ENCODE measurements at regions not wholly inside any gene's neighbourhood (a gene's known extent, or its start where the extent isn't known, plus 50 kb on each side); places are given as distances from the start of the nearest gene placed in this dataset.

- TF ChIP-seq, protein P1, sequence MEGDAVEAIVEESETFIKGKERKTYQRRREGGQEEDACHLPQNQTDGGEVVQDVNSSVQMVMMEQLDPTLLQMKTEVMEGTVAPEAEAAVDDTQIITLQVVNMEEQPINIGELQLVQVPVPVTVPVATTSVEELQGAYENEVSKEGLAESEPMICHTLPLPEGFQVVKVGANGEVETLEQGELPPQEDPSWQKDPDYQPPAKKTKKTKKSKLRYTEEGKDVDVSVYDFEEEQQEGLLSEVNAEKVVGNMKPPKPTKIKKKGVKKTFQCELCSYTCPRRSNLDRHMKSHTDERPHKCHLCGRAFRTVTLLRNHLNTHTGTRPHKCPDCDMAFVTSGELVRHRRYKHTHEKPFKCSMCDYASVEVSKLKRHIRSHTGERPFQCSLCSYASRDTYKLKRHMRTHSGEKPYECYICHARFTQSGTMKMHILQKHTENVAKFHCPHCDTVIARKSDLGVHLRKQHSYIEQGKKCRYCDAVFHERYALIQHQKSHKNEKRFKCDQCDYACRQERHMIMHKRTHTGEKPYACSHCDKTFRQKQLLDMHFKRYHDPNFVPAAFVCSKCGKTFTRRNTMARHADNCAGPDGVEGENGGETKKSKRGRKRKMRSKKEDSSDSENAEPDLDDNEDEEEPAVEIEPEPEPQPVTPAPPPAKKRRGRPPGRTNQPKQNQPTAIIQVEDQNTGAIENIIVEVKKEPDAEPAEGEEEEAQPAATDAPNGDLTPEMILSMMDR (IDR thresholded peaks at IDR 0.05; ENCODE audit: low read depth, low read length, poor library complexity, severe bottlenecking) = no peak
- no peak for TF ChIP-seq EZH2phosphoT487 (IDR thresholded peaks at IDR 0.05; ENCODE audit: borderline replicate concordance, low read length)
Measured at GRCh38 chr2:35708411-35708923, 647.1 kb upstream of the CRIM1 start.
